GM21786 (cell line): ENCODE measurements at regions not wholly inside any gene's neighbourhood (a gene's known extent, or its start where the extent isn't known, plus 50 kb on each side); places are given as distances from the start of the nearest gene placed in this dataset.
"Not testable (repeated sequence)": the region's sequence is repeated elsewhere in the genome, so short reads cannot be mapped to it uniquely, and the experiment has no call there.

Experiments used
- ATAC-seq: cut with Tn5 transposase; IDR thresholded peaks from one replicate; pipeline ENCODE4 v1.9.1; 2021; ENCODE audit not compliant: unreplicated experiment

DNA sequence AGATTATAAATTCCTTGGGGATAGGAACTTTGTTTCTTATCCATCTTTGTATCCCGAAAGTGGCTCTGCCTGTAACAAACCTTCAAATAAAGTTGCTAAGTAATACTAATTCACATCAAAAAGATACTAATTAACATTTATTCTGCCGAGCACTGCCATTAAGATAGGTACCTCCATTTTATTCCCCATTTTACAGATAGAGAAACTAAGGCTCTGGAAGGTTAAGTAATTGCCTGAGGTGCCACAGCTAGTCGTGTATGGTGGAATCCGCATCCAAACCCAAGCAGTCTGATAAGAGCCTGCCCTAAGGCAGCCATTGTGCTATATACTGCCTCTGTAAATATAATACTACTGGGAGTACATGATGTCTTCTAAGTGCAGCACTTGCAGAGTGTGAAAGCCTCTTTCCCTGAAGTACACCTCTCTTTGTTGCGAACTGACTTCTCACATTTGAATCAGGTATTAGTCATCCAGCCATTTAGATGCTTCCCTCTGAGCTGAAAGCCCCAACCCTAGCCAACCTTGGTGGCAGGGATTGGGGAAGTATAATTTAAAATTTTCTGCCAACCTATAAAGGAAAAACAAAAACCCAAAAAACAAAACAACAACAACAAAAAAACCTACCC is 78.5 kb upstream of the CHD2 start:
- no peak for ATAC-seq

DNA sequence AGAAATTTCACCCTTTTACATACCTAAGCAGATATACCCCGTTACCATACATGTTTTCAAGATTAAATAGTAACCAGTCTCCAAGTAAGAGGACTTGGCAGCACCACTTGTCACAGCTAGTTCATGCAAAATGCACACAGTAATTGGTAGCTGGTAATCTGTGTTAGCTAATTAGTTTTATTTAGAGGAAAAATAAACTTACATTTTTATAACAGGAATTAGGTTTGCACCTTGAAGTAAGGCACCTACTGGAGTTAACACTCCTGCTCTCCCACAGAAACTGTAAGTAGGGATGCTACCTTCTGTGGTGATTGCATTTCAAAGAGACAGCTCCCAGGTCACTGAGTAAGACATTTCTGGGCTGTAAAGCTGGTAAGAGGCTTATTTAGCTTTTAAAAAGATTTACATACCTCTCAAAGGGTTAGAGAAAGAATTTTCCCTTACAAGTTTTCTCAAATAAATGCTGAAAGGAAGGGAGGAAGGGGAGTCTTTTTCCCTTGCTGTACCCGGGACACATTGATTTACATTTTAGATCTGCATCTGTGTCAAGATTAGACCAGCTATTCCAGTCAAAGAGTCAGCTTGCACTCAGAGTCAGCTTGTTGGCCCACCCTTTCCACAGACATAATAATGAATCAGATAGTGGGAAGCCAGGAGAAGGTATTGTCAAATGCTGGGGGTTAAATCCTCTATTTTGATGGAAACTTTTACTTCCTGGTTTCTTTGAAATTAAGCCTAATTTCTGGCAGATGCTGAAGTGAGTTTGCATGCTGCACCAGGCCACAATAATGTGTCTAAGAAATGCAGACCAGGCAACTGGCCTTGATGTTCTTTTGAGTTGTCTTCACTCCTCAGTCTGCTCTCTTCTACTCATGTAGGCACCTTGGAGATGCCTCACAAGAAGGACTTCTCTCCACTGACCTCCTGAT is 77.6 kb upstream of the CHD2 start:
- ATAC-seq: no peak

DNA sequence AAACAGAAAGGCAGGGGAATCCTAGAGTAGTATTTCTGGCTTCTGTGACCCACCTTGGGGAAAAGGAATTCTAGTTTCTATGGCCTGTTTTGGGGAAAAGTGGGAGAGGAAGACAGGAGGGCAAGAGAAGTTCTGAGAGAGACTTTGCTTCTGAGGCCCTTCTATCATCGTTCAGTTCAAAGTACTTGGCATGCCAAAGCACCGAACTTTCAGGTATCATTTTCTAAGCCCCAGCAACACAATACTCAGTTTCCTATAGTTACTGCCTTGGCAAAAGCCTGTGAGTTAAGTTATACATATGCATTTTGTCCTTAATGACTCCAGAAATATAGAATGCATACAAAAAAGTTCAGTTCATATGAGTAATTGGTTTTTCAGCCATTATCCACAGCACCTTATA is 74.1 kb upstream of the CHD2 start:
- ATAC-seq: no peak

DNA sequence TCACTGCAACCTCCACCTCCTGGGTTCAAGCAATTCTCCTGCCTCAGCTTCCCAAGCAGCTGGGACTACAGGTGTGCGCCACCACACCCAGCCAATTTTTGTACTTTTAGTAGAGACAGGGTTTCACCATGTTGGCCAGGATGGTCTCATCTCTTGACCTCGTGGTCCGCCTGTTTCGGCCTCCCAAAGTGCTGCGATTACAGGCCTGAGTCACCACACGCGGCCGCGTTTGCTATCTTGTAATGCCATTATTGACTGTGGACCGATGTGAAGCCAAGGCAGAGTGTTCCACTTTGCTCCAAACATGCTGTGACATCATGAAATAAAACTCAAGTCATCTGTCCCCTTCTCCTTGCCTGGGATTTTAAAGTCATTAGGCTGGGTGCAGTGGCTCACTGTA is 72.1 kb upstream of the CHD2 start:
- ATAC-seq: not testable (repeated sequence)

DNA sequence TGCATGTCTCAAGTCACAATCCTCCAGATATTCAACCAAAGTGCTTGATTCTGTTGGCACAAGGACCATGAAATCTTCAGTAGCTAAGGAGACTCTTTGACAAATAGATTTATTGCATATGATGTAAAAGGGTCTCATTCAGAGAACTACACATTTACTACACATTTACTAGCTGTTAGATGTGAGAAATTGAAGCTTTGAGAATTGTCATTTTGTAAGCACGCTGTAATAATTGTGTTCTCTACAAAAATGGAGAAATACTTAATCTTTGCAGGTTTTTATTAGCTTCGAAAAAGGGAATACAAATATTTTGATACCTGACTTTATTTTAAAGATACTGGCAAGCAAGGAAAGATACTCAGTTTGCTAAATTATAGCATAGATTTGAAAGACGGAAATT is 70.2 kb upstream of the CHD2 start:
- no peak for ATAC-seq

DNA sequence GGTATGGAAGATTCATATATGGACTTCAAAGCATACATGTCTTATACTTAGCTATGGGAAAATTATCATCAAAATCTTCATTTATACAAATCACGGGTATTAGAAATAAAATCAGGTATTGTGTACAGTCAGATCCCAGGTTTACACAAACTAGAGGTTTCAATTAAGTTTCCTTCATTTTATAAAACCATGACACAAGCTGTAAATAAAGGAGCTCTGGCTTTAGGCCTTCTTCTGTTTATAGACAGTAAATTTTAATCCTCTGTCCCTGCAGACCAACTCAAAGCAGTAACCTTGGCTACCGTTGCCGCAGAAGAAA is 68.8 kb upstream of the CHD2 start:
- no peak for ATAC-seq

DNA sequence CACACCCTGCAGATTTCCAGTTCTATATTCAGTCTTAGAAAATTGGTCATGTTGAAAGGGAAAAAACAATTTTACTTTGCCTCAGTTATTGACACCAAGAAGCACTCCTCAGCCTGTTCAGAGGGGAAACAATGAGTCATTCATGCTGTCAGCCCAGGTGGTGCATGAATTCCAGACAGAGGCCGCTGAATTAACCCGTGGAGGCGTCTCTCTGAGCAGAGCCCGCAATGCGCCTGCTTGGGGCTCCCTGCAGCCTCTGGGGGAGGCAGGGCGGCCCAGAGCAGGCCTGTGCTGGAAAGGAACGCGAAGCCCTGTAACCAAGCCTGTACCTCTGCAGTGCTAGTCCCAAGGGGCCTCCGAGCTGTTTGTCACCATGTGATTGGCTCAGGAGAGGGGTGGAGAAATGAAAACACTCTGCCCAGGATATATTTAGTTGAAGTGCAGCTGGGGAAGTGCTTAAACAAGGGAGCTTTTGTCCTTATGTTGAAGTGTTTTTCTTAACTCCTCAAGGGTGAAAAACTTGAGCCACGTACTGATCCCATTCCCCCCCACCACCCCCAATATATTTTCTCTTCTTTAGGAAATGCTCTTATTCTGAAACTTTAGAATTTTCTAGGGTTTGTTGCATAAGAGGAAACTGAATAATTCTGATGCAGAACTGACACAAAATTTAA is 68.3 kb upstream of the CHD2 start:
- peak; percentile 90 for ATAC-seq

DNA sequence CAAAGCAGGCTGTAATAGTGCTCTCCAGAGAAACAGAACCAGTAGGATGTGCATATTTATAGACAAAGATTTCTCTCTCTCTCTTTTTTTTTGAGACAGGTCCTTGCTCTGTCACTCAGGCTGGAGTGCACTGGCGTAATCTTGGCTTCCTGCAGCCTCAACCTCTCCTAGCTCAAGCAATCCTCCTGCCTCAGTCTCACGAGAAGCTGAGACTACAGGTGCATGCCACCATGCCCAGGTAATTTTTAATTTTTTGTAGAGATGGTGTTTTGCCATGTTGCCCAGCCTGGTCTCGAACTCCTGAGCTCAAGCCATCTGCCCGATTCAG is 67.1 kb upstream of the CHD2 start:
- ATAC-seq: no peak

DNA sequence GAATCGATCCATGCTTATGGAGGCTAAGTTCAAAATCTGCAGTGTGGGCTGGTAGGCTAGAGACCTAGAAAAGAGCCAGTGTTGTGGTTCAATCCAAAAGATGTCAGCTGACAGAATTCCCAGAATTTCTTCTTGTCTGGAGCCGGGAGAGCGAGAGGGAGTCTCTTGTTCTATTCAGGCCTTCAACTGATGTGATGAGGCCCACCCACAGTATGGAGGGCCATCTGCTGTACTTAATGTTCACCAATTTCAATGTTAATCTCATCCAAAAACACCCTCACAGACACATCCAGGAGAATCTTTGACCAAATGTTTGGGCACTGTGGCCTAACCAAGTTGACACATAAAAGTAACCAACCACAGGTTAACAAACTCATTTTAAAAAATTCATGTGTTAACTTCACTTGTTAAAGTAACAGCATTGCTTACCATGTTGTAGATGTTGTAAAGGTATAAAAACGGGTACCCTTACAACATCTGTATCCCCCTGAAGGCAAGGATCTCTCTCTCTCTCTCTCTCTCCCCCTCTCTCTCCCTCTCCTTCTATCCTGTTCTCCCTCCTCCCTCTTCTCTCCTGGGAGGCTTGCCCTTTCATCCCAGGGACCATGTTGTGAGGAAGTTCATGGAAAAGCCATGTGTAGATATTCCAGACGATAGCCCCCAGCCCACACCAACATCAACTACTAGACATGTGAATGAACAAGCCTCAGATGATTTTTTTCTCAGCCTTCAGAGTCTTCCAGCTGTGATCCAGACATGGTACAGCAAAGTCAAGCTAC is 66.4 kb upstream of the CHD2 start:
- no peak for ATAC-seq

DNA sequence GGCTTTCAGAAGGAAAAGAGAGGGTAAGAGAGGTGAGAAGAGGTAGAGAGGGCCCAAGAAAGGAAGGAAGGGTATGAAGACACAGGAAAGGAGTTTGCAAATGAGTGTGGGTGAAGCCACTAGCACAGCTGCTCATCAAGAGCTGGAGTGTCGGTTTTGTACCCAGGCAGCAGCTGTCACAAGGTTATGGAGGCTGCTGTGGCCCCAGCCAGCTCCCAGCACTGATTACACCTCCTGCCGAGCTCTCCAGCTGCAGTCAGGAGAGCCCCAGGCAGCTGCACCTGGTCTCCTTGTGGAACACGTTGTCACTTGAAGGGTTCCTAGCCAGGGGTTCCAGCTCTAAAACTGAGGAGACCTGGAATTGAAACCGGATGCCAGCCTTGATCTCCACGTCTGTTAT is 60.4 kb upstream of the CHD2 start:
- ATAC-seq: peak; percentile 82

DNA sequence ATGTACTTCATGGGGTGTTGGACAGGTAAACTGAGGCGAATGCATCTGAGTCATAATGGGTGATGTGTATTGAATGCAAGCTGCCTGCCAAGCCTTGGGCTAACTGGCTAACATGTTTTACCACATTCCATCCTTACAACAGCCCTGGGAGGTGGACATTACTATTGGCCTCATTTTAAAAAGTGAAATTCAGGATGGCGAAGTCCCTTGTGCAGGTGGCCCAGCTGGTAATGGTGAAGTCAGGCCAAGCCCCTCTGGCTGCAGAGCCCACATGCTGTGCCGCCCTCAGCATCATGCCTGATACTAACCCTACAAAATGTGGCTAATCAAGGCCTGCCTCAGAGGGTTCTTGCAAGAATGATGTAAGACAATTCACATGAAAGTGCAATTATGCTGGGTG is 60.0 kb upstream of the CHD2 start:
- ATAC-seq: no peak

DNA sequence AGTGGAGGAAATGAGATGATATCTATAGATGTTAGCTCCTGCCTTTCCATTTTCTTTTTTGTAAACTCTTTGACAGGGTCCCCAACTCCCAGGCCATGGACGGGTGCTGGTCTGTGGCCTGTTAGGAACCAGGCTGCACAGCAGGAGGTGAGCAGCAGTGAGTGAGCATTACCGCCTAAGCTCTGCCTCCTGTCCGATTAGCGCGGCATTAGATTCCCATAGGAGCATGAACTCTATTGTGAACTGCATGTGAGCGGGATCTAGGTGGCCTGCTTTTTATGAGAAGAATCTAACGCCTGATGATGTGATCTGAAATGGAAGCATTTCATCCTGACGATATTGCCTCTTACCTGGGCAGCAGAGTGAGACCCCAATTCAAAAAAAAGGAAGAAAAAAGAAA is 56.8 kb upstream of the CHD2 start:
- ATAC-seq: no peak

DNA sequence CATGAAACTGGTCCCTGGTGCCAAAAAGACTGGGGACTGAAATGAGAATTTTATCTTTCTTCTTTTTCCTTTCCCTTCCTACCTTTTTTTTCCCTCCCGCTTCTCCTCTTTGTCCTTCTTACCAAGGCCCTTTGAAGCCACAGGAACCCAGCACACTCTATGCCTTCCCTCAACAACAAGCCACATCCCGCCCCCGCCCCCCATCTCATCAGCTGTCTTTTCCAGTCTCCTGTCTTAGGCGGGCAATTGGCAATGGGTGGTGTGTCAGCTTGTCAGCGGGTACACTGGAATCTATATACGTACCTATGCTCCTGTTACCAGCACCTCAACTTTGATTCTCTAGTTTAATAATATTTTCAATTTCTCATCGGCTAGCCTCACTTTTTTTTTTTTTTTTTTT is 56.3 kb upstream of the CHD2 start:
- ATAC-seq: no peak

DNA sequence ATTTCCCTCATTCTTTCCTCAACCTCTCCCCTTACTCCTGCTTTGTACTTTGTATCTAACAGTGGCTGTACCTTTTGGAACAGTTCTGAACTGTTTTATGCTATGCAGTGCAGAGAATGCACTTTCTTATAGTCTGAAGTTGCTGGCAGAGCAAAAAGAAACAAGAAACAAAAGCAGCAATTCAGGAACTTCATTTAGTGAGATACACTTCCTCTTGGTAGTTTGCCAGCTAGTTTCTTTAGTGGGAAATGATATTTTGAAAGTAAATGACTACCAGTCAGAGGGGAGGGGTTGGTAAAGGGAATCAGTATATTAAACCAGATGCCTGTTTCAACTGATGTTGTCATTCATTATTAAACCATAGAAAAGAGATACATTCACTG is 55.0 kb upstream of the CHD2 start:
- ATAC-seq: peak; percentile 61

DNA sequence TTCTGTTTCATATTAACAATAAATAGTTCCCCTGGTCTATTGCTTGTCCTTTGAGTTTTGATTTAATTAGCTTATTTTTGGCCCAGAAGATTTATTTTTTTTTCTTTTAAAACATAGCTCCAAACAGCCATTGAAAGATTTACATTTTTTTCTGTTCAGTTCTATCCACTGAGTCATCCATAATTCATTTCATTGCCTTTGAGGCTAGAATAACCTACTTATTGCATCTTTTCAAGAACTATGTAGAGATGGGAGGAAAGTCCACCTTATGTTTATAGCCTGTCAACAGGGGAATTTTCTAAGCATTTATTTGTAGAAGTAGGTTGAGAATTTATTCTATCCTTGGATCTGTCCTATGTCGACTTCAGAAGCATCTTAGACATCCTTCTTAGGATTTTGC is 53.4 kb upstream of the CHD2 start:
- no peak for ATAC-seq

DNA sequence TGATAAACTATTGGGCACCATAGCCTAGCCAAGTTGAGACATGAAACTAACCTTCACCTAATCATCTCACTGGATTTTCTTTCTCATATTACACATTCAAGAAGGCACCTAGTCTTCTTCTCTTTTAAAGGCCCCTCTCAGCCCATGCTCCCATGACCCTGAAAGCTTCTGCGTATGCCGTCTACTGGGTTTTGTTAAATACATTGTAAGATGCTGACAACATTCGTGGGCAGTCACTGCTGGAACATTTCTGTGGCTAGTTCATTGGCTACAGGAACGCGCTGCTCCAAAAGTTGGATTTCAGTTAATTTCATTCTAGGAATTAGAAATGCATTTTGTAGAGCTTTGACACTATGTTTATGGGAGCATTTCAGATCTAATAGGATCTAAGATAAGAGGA is 52.3 kb upstream of the CHD2 start:
- no peak for ATAC-seq

DNA sequence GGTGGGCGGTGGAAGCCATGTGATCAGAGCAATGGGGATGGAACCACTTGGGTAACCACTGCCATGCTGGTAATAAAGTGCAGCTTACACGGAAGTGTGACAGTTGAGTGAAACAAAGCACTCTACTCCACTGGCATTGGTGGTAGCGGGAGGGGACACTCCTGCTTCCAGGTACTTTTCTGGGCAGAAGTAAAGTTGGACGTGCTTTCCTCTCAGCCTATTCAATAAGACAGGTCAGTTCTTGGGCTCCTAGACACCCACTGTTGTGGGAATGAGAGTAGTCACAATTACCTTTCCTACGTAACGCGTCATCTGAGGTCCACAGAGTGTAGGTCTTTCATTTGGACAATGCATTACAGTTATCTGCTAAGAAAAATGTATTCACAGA is 51.7 kb upstream of the CHD2 start:
- no peak for ATAC-seq

DNA sequence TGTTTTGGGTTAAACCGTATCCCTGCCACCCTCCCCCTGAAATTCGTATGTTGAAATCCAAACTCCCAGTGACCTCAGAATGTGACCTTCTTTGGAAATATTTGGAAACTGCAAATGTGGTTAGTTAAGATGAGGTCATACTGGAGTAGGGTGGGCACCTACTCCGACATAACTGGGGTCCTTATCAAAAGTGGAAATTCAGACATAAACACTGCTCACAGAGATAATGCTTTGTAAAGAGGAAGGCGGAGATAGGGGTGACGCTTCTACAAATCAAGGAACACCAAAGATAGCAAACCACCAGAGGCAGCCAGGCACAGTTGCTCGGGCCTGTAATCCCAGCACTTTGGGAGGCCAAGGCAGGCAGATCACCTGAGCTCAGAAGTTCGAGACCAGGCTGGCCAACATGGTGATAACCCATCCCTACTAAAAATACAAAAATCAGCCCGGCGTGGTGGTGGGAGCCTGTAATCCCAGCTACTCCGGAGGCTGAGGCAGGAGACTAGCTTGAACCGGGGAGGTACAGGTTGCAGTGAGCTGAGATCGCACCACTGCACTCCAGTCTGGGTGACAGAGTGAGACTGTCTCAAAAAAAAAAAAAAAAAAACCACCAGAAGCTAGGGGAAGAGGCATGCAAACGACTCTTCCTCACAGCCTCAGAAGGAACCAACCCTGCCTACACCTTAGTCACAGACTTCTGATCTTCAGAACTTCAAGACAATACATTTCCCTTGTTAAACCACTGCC is 51.1 kb upstream of the CHD2 start:
- ATAC-seq: peak; percentile 63

DNA sequence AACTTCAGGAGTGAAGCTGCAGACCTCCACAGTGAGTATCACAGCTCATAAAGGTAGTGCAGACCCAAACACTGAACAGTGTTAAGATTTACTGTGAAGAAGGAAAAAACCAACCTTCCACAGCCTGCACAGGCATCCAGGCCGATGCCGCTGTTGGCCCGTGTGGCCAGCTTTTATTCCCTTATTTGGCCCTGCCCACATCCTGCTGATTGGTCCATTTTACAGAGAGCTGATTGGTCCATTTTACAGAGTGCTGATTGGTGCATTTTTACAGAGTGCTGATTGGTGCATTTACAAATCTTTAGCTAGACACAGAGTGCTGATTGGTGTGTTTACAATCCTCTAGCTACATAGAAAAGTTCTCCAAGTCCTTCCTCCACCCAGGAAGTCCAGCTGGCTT is 49.9 kb upstream of the CHD2 start:
- not testable (repeated sequence) for ATAC-seq
